ENCODE measurements at regions not wholly inside any gene's neighbourhood (a gene's known extent, or its start where the extent isn't known, plus 50 kb on each side); places are given as distances from the start of the nearest gene placed in this dataset.

DNA sequence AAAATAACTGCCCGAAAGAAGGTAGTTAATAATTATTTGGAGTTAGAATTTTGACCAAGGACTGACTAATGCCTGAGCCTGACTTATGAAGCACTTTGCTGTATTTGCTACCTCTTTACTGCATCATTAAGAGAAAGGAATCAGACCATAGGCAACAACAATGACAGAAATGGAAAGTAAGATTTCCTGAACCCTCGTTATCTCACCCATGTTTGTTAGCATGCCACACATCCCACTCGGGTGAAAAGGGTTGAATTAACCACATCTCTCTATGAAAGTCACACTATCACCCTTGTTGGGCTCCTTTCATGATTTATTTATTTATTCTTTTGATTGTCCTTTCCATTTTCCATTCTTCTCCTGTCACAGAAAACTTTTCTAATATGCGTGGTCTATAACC is 59.6 kb downstream of the OLIG3 start:
- no peak for DNase-seq

DNA sequence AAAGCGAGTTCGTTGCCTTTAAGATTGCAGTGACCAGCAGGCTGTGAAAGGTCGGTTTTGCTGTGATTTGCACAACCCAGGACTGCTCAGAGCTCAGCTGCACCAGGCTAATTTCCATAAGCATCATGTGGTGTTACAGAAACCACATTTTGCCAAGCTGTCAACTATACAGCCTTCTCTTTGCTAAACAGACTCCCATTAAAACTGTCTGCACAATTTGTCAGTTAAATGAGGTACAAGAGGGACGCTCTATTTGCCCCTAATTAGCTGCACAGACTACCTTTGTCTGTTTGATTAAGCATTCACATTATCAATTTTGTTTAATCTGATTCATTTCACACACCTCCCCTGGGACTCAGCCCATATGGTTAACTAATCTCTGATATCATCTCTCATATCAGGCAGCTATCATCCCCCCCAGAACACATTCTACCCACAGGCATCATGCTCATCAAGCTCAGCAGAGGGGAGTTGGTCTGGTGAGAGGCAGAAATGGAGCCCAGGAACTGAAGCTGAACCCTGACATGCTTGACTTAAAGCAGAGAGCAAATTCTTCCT is 62.1 kb downstream of the OLIG3 start:
- peak; percentile 58 for DNase-seq

DNA sequence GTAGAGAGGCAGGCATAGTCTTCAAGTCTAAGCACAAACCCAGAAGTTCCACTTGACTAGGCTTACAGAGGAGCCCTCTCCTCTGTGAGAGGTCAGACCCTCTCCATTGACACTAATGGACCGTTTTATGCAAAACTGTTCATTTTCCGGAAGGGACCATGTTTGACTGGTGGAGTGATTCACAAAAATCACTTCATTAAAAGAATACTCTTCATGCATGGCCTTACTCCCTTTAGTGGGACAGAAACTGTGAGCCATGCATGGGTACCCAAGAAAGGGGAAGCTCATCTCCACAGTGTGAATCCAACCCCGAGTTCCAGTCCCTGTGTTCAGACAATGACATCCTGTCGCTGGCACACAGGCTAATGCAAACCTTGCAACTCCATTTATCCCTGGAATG is 63.2 kb downstream of the OLIG3 start:
- DNase-seq: no peak

DNA sequence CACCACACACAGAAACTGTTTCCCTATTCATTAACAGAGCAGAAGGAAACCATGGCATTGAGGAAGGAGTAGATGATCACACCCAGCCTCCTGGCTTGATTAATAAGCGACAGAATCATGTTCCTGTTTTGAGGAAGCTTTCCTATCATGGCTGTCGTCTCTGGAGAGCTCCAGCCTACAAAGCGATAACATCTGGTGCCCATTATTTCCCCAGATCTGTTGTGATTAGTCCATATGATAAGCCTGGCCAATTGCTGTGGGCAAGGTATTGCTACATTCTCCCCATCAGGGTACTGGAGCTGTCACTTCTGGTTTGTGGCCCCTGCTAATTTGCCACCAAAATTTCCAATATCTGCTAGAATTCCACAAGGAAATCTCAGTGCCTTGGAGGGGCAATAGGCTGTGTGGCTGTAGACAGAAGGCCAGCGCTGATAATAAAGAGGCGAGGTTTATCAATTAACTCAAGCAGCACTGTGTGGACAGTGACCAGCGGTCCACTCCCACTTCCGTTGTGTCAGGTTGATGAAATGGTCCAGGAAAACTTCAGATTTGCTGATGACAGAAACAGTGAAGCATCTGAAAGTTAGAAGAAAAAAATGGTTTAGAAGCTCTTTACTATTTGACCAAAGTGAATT is 66.4 kb downstream of the OLIG3 start:
- no peak for DNase-seq

DNA sequence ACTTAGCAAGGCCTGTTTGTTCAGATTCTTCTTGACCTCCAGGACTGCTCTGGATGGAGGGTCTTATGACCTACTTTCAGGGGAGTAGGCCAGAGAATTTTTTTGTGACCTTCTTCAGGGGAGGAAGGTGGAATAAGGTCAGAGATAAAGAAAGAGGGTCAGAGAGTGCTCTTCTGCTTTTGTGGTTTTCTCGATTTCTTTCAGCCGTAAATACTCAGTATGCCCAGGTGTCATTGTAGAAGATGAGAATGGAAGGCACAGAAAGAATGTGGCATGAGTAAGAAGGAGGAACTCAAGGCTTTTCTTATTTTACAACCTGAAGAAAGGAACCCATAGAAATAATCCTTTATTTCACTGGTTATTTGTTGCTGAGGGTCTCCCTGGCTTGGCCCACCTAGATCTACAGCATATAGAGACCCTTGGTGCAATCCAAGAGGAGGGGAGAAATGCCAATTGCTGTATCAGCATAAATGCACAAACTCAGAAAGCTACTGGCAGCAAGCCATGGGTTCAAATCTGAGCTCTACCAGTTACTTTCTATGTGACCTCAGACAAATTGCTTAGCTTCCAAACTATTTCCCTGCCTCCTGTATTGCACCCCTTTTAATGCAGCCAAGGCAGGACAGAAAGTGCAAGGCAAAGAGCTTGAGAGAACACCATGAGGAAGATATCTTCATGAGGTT is 68.0 kb downstream of the OLIG3 start:
- DNase-seq: no peak

DNA sequence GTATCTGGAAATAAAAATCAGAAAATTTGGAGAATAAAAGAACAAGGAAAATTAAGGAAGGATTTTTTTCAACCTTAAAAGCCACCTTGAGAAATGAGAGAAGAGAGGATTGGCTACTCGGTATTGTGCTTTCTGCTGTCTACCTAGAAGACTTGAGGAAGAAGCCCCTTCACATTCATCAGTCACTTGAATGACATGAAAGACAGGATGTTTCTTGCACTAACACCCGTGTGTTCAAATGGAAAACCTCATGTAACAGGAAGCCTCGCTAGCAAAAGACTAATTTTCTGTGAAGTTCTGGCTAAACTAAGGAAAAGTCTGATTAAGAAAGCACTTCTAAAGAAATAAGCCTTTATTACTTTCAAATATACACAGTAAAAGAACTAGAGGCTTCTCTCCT is 69.9 kb downstream of the OLIG3 start:
- no peak for DNase-seq

DNA sequence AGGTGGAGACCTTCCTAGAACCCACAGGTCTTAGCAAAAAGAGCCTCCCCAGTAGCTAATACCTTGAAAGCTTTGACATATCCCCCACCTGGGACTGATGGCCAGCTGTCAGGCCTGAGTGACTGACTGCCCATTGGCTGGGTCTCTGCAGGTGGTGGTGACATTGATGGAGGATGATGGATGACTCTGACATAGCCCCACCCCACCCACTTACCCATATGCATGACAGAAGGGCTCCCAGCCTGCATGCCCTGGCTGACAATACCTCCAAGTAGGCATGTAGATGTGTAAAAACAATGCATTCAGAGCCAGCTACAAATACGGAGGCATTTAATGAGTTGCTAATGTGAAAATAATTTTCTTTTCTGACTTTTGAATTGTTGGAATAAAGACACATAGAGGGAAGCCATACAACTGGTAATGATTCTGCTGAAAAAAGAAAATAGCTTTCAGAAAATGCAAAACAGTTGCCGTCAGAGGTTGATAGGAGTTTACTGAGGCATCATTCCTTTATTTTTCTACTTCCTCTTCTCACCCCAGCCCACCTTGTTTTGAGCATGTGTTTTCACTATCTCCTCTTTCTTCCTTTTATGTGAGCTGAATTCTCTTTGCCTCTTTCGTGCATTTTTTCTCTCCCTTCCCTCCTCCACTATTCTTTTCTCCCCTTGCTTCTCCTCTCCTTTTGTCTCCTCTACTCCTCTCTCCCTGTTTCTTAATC is 70.6 kb downstream of the OLIG3 start:
- no peak for DNase-seq

DNA sequence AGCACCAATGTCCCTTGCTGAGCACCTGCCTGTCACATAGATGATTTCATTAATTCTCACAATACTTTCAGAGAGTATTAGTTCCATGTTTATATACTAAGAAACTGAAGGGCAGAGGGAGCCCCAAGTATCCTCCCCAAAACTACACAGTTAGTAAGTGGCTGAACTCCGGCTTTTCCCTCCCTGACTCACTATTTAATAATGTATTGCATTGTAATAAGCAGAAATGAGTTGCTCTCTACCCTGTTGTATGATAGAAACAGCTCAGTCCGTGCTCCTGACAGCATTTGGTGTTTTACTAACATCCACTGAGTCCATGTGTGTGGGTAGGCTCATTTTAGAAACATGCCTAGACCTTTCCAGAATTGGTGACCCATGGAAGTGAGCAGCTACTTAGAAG is 76.8 kb downstream of the OLIG3 start:
- no peak for DNase-seq

DNA sequence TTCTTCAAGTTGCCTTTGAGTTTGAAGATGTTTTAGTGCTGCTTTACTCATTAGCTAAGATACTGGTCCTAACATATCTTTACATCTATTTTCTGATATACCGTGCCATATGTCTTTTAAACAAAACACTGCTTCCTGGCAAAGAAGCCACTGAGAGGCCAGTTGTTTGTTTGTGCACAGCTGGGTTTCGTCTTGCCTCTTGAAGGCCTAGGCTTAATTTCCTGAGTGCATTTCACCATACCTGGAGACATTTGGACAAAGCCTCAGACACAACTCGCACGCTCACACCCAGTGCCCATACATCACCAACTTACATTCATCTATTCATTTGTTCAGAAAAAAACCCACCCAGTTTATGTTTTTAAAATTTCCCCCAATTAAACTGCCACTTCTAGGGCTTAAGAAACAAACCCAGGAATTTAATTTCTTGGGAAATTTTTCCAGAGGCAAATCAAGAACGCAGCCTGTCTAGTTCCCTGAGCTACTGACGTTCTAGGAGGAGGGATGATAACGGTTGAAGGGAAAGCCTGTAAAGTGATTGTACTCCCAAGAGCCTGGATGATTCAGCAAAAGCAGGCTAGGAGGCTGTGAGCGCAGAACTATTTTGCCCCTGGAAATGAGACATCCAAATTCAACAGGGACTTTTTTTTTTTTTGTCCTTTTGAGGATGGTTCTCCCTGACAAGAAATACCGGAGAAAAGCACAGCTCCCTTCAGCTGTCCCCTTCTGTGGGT is 77.7 kb downstream of the OLIG3 start:
- no peak for DNase-seq

DNA sequence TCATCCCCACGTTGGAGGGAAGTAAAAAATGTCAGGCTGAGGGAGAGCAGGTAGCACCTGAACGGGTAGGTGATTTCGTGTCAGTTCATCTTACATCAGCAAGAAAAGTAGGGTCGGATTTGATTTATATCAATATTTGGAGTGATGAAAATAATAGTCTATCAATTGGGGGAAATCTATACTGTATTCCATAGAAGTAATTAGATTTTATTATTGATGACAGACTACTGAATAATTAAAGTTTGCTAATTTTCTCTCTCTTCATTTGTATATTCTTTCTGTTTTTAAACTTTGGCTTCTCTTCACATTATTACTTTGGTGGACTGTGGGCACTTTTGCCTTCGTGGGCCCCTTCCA is 78.4 kb downstream of the OLIG3 start:
- DNase-seq: no peak

DNA sequence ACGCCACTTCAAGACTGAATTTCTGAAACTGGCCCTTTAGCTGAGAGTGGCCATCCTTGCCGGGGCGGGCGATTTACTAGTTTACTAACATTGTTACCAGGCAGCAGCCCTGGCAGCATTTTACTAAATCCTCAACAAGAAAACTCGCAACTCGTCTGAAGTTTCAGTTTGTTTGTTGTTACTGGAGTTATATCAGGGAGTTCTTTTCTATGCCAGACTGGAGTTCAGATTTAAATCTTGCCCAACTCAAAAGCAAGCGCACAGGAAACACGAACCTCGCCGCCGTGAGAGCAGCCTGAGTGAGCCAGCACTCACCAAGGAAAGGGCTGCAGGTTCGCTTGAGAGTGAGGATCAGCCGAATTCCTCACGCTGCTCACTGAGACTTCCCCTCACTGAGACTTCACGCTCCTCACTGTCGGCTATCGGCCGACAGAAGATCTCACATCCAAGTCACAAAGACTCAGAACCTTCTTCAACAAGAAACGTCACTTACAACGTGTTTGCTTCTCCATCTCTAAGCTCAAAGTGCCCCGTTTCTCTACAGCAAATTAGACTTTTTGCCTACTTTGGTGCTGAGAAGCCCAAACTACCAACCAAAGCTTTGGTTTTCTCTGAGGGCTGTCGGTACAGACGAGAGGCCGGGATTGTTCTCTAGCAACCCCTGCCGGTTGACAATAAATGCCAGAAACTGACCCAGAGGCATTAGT is 78.9 kb downstream of the OLIG3 start:
- DNase-seq: no peak

DNA sequence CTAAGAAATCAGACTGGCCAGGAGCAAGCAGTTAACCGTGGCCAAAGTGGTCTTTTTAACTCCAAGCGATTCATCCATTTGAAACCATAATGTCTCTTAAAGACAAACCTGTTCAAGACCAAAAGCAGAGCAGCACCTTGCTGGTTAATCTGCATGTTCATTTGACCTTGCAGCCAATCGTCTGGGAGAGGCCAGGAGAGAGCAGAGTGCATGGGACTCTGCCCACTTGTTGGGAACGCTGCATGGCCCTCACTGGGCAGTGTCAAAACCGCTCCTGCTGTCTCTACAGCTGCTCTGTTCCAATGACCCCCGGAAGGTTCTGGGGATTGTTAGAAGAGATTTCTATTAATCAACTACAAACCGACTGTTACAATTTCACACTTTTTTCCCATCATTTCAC is 79.6 kb downstream of the OLIG3 start:
- DNase-seq: no peak

DNA sequence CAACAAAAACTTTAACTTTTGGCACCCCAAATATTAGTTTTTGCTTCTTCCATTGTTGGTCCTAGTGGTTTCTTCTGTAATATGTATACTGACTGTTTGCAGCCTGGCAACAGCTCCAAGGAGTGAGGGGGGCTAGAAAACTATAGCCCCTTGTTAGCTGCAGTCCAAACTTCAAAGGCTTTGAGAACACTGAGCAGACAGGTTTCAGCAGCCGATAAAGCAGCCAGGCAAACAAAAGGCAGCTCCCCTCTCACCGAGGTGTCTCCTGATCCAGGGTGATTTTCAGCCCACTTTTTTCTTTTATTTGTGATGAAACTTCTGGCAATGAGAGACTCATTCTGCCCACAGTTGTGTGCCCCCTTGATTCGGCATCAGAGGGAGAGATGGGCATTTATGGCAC is 80.7 kb downstream of the OLIG3 start:
- DNase-seq: no peak

DNA sequence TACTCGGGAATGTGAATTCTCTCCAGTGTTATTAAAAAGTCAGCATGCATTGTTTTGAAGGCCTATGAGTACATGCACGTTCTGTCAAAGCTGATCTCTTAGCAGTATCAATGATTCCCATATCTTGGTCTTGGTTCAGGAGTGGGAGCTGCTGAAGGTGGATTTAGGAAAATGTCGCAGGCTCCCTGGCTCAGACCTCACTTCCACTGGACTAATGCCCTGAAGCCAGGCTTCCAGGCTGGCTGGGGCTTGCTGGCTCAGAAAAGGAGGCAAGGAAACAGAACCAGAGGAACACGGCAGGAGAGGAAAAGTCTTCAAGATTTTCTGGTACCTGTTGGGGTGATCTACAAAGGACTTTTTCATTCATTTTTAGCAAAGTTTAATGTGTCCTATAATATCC is 81.6 kb downstream of the OLIG3 start:
- DNase-seq: no peak

DNA sequence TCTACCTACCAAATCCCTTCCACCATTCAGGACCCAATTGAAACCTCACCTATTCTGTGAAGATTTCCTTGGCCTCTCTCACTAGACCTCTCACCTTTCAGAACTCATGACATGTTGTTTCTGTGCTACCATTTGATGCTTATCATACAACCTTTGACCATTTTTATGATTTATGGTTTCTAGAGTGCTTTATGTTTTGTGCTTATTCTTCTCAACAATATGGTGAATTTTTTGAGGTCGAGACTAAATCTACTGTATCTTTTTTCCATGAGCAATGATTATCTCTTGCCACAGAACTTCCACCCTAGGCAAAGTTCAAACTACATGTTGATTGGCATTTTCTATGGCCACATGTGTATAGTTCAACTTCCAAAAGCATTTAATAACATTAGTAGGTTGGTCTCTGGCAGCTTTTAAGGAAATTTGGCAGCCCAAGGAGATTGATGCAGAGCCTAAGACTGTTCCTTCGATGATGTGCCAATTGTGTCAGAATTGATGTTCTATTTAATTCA is 84.9 kb downstream of the OLIG3 start:
- no peak for DNase-seq

DNA sequence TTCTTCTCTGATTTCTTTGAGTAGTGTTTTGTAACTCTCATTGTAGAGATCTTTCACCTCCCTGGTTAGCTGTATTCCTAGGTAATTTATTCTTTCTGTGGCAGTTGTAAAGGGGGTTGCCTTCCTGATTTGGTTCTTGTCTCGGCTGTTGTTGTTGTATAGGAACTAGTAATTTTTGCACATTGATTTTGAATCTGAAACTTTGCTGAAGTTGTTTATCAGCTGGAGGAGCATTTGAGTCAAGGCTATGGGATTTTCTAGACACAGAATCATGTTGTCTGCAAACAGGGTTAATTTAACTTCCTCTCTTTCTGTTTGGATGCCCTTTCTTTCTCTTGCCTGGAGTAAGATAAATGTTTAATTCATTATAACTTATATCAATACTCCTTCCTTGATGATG is 86.4 kb downstream of the OLIG3 start:
- no peak for DNase-seq

DNA sequence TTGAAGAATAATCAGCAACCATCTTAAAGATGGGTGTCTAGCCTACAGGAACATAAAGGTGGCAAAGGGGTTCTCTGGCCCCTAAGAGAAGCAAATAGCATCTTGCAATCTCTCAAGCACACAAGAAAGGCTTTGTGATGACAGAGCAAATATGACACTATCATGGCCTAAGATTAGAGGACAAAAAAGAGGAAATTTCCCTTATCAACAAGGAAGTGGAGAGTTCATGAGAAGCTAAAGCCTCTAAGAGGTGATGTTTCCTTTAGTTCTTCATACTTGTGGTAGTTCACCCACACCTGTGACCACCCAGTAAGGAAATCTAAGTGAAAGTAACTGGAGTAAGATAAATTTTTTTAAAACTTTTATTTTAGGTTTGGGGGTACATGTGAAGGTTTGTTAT is 88.4 kb downstream of the OLIG3 start:
- DNase-seq: no peak

DNA sequence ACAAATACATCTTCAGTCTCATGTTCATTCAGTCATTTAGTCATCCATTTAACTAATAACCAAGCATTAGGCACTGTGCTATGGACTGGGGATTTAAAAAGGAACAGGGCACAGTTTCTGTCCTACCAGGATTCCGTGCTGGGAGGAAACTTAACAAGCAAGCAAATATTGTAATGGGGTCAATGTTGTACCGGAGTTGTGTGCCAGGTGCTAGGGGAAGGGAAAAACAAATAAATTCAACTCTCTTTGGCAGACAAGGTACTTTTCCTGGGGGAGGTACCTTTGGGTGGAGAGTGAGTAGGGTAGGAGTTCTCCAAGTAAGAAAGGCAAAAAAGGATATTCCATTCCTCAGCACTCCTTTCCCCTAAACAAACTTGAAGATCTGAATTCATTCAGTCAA is 90.3 kb downstream of the OLIG3 start:
- DNase-seq: no peak

DNA sequence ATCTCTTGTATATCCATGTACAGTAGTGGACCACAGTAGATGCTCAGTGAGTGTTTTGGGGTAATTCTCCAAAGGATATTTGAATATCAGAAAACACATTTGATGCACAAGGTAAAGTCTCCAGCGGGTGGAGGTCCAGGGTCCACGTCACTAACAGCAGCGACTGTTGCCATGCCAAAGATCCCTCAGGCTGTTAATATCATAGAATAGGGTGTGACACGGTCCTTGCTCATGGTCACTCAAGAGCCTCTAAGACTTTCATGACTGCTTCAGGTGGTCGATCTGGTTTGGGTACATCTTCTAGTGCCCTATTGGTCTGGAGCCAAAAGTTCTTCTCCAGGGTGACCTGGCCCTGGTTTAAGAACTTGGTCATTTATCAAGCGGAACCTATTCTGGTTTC is 90.8 kb downstream of the OLIG3 start:
- no peak for DNase-seq

DNA sequence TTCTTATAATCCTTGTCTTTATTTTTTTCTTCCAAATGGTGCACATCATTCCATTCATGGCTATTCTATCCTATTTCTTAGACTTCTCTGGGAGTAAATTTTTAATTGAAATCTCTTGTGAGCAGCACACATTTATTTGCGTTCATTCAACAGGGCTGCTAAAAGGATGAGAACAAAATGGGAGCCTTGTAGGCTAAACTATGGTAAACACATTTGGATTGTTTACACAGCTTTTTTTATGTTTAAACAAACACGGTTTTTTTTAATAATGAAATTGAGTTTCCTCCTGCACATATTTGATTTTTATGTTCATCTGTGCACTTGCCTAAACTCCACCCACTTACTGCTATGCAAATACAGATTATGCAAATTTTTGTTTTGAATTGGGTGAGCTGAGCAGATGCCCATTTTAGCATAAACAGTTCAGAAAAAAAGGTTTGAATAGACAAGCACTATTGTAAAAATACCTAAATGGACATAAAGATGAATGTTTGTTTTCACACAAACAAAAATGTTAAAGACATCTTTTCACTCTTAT is 92.0 kb downstream of the OLIG3 start:
- DNase-seq: peak; percentile 68

DNA sequence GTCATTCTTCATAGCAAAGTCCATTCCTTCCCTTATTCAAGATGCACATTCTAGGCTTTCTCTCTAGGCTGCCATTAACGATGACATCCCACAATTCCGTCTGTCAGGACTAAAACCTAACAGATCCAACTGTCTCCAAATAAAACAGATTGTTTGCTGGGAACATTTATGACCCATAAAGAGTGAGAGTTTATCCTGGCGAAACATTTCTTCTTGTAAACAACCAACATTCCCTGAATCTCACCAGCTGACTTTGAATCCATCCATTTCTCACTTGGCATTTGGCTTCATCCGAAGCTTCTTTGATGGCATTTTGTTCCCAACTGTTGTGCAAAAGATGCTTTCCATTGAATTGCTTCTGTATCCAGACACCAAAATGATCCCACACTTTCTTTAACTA is 93.1 kb downstream of the OLIG3 start:
- DNase-seq: no peak

DNA sequence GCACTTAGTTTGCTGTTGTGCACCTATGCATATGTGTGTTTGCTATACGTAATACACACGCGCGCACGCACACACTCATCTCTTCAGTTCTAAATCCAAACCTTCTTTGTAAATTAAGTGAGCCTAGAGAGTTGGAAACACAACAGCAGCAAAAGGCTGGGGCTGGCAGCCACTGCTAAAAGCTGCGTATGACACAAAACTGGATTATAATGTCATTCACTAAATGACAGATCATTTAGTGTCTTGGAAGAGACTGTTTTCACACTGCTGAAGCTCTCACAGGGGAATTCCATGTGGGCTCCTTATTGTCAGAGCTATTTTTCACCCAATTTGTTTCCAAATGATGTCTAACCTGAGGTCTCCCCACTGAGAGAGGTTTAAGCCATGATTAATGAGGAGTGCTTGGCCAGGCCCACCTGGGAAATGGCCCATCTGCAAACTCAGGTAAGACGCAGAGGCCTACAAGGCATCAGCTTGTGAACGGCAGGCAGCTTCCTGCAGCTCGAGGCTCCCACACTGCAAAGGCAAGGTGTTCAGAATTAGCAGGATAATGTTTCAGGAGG is 94.2 kb downstream of the OLIG3 start:
- DNase-seq: peak; percentile 12

All from NCI-H1436 treated with DMSO at 0.1 percent for 48 hours (cell line).